Cardiac septum (tissue), 1 donor: ENCODE measurements at regions not wholly inside any gene's neighbourhood (a gene's known extent, or its start where the extent isn't known, plus 50 kb on each side); places are given as distances from the start of the nearest gene placed in this dataset.

ENCODE experiments used
- DNase-seq: peaks from one replicate; pipeline ENCODE4 v3.0.0-alpha.2; 2020; ENCODE audit warnings: low spot score
- intact Hi-C: fragments of 100-400 bp; cut with DNase I; formaldehyde crosslinking; loops from one replicate; pipeline ENCODE4 v1.14.0; 2022
- donor health status: DM: no; HTN: no; CAD: no.

DNA sequence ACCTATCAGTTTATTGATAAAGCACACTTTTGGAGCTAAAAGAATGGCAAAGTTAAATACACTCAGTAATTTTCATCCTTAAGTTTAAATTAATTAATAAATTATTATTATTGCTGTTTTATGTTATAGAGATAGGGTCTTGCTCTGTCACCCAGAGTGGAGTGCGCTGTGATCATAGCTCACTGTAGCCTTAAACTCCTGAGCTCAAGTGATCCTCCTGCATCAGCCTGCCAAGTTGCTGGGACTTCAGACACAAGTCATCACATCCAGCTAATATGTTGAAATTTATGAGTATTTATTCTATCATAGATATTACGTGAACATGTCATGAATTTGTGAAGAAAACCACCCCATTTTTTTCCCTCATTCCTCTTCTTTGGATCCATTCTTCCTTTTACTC is 64.2 kb downstream of the GJA1 start:
- intact Hi-C loops: no loop called here

GRCh38 chr6:121503589-121503991 is 68.1 kb downstream of the GJA1 start:
- intact Hi-C loops: no loop called here
- no peak for DNase-seq

More for the DNA sequence above, 64.2 kb downstream of the GJA1 start:
- DNase-seq: no peak

- intact Hi-C loops: no loop called here
- no peak for DNase-seq
These were observed 68.8 kb downstream of the GJA1 start for GRCh38 chr6:121504227-121504626.

- DNase-seq: no peak
These were observed 69.8 kb downstream of the GJA1 start for GRCh38 chr6:121505284-121505683.

GRCh38 chr6:121506761-121507754 is 71.6 kb downstream of the GJA1 start:
- DNase-seq: no peak
- intact Hi-C loops: no loop called here

More at GRCh38 chr6:121505284-121505683, 69.8 kb downstream of the GJA1 start:
- intact Hi-C loops: no loop called here

DNA sequence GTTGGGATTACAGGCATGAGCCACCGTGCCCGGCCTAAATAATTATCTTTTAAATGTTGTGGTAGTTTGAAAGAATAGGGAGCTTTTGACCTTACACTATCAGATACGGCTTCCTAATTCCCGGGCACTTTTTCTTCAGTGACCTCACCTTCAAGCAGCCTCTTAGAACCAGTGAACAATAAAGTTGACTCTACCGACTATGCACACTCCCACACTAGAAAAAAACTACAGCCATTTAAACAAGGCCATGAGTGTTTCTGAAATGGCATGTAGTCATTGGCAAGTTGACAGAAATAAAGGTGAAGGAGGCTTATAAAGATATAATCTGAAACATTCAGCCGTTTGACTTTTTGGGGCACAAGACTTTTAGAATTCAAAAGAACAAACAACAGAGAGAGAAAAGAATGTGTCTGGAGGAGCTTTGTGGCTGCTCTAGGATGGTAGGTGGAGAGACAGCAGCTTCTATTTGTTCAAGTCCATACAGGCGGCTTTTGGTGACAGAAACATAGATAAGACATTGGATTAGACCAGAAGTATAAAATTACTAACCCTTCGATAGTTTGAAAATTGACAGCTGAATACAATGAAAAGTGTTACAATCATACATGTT is 75.2 kb downstream of the GJA1 start:
- intact Hi-C loops: no loop called here

GRCh38 chr6:121515630-121516265 is 80.3 kb downstream of the GJA1 start:
- intact Hi-C loops: loop anchor here (5.0 kb wide), 1 partner anchor 137 kb away; no protein-coding TSS in a partner anchor
- DNase-seq: no peak

More for the DNA sequence above, 75.2 kb downstream of the GJA1 start:
- DNase-seq: no peak

- intact Hi-C loops: loop anchor here (5.0 kb wide), 1 partner anchor 136 kb away; no protein-coding TSS in a partner anchor
- DNase-seq: no peak
These were observed 80.9 kb downstream of the GJA1 start for GRCh38 chr6:121516331-121516730.

DNA sequence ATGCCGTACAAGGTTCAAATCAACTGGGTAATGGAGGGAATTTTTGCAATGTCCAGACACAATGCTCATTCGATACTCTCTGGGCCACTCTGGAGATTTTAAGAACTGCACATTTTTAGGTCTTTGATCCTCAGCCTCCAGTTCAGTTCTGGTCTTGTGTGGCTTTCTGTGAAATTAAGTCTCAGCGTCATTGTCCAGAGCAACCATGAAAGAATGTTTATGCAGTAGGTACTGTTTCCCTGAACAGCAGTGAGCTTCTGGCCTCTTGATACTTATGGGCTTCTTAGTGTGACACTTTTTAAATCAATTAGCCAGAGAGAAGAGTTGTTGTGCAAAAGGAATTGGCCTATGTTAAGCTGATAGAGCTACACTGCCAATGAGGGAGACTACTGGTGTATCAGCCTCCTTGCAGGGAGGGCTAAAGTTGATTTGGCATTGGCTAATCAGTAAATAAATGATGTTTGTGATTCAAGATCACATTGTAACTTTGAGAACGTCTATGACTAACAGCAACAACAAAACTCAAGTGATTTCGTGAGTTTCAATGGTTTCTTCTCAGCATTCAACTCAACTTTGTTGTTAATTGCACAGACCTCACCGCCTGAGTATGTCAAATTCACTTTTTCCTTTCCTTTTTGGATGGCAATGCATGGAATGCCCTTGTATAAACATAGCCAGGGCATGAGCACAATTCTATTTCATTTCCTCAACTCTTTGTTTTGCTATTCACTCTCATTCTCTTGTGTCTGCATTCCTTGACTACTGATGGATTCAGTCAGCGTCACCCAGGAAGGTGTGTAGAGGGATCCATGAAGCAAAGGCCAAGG is 85.1 kb downstream of the GJA1 start:
- intact Hi-C loops: no loop called here
- no peak for DNase-seq

DNA sequence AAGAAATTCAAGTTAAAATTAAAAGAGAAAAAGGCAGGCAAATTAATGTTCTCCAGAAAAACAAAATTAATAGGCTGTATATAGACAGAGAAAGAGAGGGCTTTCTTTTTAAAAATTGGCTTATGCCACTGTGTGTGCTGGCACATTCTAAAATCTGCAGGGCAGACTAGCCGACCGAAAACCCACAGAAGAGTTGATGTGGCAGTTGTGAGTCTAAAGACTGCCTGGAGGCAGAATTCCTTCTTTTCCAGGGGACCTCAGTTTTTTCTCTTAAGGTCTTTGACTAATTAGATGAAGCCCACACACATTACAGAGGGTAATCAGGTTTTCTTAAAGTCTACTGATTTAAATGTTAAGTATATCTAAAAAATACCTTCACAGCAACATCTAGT is 85.7 kb downstream of the GJA1 start:
- DNase-seq: no peak
- intact Hi-C loops: no loop called here

GRCh38 chr6:121522265-121522664 is 86.8 kb downstream of the GJA1 start:
- no peak for DNase-seq
- intact Hi-C loops: no loop called here

- intact Hi-C loops: no loop called here
- no peak for DNase-seq
These were observed 87.4 kb downstream of the GJA1 start for GRCh38 chr6:121522771-121523386.

DNA sequence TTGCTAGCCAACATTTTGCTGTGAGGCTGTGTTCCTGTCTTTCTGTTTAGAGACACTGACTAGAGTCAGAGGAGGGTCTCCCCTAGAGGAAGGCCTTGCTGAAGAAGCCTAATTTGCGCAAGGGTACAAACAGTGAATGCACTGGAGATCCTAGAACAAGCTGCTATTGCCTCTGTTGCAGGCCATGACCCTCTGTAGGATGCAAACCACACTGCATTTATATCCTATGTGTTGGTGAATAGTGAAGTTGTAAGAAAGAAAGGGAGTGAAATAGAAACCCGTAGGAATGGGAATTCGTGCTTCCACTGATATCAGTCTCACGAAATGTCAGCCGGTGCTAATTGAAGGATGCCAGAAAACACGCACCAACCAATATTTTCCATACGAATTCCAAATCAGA is 88.2 kb downstream of the GJA1 start:
- intact Hi-C loops: no loop called here
- no peak for DNase-seq

DNA sequence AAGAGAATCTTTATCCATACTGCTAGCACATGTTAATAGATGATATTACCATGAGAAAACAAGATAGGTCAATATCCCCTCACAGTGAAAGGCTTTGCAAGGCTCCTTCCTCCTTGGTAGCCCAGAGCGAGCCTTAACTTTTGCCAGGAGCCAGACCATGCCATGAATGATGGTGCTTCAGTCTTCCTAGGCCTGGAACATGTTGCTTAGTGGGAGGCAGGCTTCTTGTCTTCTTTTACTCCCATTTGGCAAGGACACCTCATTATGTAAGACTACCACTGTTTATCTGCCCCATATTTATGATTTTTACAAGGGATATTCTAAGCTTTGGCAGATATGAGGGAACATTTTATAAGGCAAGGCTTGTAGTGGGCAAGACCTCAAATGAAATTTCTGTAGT is 90.8 kb downstream of the GJA1 start:
- no peak for DNase-seq
- intact Hi-C loops: no loop called here

GRCh38 chr6:121531658-121532169 is 96.3 kb downstream of the GJA1 start:
- no peak for DNase-seq
- intact Hi-C loops: no loop called here

GRCh38 chr6:121533321-121533841 is 97.9 kb downstream of the GJA1 start:
- intact Hi-C loops: no loop called here
- no peak for DNase-seq

- intact Hi-C loops: no loop called here
- DNase-seq: no peak
These were observed 100.3 kb downstream of the GJA1 start for GRCh38 chr6:121535777-121536176.

DNA sequence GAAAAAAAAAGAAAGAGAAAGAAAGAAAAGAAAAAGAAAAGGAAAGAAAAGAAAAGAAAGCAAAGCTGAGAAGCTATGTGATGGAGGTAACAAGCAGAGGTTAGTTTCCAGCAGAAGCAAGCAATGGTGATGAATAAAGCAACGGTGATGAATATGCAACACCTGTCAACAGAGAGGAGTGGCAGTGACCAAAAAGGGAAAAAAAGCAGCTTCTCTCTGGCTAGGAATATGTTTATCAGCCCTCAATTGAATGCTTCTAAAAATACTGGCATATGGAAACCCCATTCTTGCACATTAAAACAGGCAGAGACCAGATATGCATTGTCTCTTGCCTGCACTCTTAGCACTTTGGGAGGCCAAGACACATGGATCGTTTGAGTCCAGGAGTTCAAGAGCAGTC is 100.9 kb downstream of the GJA1 start:
- DNase-seq: no peak
- intact Hi-C loops: no loop called here

DNA sequence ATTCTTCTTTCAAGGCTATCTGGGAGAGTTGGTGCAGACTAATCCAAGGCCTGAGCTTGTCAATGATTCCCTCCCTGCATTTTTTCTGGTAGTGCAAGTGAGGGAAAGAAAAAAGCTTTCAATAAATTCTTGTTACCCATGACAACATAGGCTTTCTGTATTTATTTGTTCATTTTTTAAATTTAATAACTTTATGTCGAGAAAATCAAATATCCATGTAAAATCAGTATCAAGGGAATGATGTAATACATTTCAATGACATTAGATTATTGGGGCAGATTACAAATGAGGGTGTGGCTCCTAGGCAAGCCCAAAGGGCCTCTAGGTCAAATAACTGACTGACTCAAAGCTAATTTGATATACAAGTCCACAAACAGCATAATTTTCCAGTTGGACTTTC is 104.0 kb downstream of the GJA1 start:
- intact Hi-C loops: no loop called here
- DNase-seq: no peak
